ENCODE measurements at regions not wholly inside any gene's neighbourhood (a gene's known extent, or its start where the extent isn't known, plus 50 kb on each side); places are given as distances from the start of the nearest gene placed in this dataset.

DNA sequence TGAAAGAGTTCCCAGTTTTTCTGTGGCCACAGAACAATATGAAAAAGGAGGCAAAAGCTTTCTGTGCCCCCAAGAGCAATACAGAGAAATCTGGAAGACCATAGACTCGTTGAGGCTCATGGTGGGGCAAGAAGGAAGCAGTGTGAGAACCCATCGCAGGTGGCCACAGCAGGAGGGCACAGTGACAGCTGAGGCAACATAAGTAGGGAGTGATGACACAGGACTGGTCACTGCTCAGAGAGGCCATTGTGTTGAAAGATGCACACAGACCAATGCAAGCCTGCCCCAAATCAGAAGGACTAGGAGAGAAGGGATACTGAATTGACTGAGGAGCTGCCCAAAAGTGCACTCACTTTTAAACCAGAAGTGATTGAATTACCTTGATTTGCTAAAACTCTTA is 483.6 kb downstream of the EPHA4 start:
- no peaks in the 10 kb centered on the region for H3K9me3 ChIP-seq (ENCODE audit: control insufficient read depth, insufficient read depth, low read length)

DNA sequence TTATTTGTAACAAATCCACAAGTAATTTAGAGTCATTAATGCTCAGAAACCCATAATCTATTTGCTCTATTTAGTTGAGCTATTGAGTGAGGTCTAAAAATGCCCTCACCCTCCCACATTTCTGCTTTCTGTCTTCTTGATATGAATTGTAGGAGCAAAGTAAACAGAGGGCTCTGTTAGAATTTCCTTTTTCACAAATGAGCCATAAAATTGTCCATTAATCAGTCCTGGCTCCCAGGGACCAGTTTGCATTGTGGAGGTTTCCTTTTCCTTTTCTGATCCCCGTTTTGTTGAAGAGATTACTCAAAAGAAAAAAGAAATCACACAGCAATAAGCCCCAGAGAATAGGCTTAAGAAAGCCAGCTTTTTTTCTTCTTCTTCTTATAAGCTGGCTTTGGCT is 476.7 kb downstream of the EPHA4 start:
- no peaks in the 10 kb centered on the region for H3K27me3 ChIP-seq (ENCODE audit: control insufficient read depth, insufficient read depth, low read length)
- H3K9ac ChIP-seq (ENCODE audit: low read depth, low read length) = no peak overlapping the region
- H3K4me1 ChIP-seq (ENCODE audit: control insufficient read depth, insufficient read depth, low read length) = no peaks in the 10 kb centered on the region
- no peaks in the 10 kb centered on the region for H3K9me3 ChIP-seq (ENCODE audit: control insufficient read depth, insufficient read depth, low read length)
- no peaks in the 10 kb centered on the region for H3K36me3 ChIP-seq (ENCODE audit: control insufficient read depth, insufficient read depth, low read length)
- H3K4me3 ChIP-seq (ENCODE audit: low read depth, low read length) = no peak overlapping the region
- H3K27ac ChIP-seq (ENCODE audit: low read depth, low read length) = no peak overlapping the region

More for the DNA sequence above, 483.6 kb downstream of the EPHA4 start:
- H3K36me3 ChIP-seq (ENCODE audit: control insufficient read depth, insufficient read depth, low read length) = no peaks in the 10 kb centered on the region
- H3K27ac ChIP-seq (ENCODE audit: low read depth, low read length) = no peak overlapping the region
- H3K4me1 ChIP-seq (ENCODE audit: control insufficient read depth, insufficient read depth, low read length) = no peaks in the 10 kb centered on the region
- H3K4me3 ChIP-seq (ENCODE audit: low read depth, low read length) = no peak overlapping the region
- no peak overlapping the region for H3K9ac ChIP-seq (ENCODE audit: low read depth, low read length)
- no peaks in the 10 kb centered on the region for H3K27me3 ChIP-seq (ENCODE audit: control insufficient read depth, insufficient read depth, low read length)

DNA sequence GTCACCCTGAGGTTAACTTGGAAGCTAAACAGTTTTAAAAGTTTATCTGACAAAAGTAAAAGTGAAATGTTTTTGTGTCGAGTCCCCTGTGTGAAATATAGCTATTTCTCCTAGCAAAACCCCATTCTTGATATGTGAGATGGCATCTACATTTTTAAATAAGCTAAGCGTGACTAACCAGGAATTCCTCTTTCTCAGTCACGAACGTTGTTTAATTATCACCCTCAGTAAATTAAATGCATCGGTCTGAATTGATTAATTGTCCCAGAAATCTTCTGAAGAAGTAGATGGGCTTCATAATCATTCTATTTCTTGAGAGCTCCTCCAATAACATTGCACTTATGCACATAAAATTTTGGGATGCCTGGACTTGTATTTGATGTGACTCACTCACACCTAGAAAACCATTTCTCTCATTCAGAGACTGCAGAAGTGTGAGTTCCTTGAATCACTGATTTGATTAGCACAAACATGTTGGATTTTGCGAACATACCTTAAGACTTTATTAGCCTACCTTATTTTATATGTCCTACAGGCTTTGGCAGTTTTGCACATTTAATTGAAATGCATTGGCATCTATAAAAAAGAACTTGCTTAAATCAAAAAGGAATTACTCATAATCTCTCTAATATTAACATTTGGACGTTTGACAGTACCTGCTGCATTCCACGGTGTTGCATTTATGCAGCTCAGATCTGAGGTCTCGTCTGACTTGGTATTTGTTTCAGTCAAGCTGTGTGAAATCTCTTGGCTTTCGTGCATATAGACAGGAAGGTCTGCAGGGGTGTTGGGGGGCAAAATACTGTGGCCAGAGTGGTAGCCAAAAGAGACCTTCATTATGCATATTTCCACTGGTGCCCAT is 475.2 kb downstream of the EPHA4 start:
- H3K9ac ChIP-seq (ENCODE audit: low read depth, low read length) = no peak overlapping the region
- H3K4me3 ChIP-seq (ENCODE audit: low read depth, low read length) = no peak overlapping the region
- H3K27ac ChIP-seq (ENCODE audit: low read depth, low read length) = no peak overlapping the region
- no peaks in the 10 kb centered on the region for H3K36me3 ChIP-seq (ENCODE audit: control insufficient read depth, insufficient read depth, low read length)
- H3K27me3 ChIP-seq (ENCODE audit: control insufficient read depth, insufficient read depth, low read length) = no peaks in the 10 kb centered on the region
- no peaks in the 10 kb centered on the region for H3K9me3 ChIP-seq (ENCODE audit: control insufficient read depth, insufficient read depth, low read length)
- no peaks in the 10 kb centered on the region for H3K4me1 ChIP-seq (ENCODE audit: control insufficient read depth, insufficient read depth, low read length)

DNA sequence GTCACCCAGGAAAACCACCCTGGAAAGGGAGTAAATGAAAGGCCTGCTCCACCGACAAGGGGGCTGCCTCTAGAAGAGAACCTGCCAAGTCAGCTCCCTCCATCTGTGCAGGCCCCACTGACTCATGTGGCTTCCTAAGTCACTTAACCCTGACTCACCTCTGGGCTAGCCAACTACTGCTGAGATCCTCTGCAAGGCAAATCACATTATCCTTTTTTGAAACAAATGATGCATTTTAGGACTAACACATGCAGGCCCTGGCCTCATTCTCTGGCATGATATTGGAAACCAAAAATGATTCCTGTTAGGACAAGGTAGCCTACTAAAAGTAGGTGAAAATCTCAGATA is 474.6 kb downstream of the EPHA4 start:
- H3K27me3 ChIP-seq (ENCODE audit: control insufficient read depth, insufficient read depth, low read length) = no peaks in the 10 kb centered on the region
- H3K36me3 ChIP-seq (ENCODE audit: control insufficient read depth, insufficient read depth, low read length) = no peaks in the 10 kb centered on the region
- H3K4me1 ChIP-seq (ENCODE audit: control insufficient read depth, insufficient read depth, low read length) = no peaks in the 10 kb centered on the region
- H3K4me3 ChIP-seq (ENCODE audit: low read depth, low read length) = no peak overlapping the region
- no peak overlapping the region for H3K27ac ChIP-seq (ENCODE audit: low read depth, low read length)
- no peak overlapping the region for H3K9ac ChIP-seq (ENCODE audit: low read depth, low read length)
- no peaks in the 10 kb centered on the region for H3K9me3 ChIP-seq (ENCODE audit: control insufficient read depth, insufficient read depth, low read length)

DNA sequence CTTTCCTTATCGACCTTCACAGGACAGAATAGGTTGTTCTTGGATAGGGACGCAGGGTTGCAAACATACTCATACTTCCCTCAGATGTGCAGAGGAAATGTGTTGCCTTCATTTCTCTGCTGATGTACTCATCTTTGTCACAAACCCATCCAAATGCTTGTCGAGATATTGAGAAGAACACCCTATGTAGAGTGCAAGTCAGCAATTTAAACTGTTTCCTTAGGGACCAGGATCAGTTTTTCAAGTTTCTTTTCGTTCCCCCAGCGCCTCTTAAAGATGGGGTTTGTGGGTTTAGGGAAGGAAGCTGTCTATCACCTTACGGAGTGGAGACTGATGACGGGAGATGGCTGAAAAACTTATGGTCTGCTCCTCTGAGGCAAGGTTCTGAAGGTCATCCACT is 474.2 kb downstream of the EPHA4 start:
- Histone ChIP-seq H3K9ac (ENCODE audit: low read depth, low read length) (no peak overlapping the region), H3K36me3 (ENCODE audit: control insufficient read depth, insufficient read depth, low read length) (no peaks in the 10 kb centered on the region), H3K9me3 (ENCODE audit: control insufficient read depth, insufficient read depth, low read length) (no peaks in the 10 kb centered on the region), H3K4me1 (ENCODE audit: control insufficient read depth, insufficient read depth, low read length) (no peaks in the 10 kb centered on the region), H3K27me3 (ENCODE audit: control insufficient read depth, insufficient read depth, low read length) (no peaks in the 10 kb centered on the region), H3K4me3 (ENCODE audit: low read depth, low read length) (no peak overlapping the region), H3K27ac (ENCODE audit: low read depth, low read length) (no peak overlapping the region)

DNA sequence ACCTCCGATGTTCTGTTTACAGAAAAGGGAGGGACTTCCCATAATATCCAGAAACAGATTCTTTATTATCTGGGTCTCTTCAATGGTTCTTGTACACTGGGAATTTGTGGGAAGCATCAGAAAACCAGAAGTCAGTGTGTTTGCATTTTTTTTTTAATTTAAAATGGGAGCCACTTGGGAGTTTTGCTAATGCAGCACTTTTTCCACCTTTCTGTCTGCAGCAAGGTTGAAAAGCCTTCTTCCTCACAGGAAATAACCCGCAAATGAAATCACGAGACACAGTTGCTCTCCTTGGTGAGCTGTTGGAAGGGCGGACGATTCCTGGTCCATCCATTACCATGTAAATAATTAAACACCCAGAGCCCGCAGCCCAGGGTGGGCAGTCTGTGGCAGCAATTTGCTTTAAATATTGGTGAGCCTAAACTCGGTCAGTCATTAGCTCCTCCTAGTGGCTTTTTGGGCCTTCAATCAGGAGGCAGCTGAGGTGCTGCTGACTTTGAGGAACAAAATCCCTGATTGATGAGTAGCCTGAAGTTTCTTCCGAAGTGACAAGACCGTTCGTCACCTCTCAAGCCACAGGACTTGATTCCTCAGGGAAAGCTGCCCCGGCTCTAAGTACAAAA is 471.5 kb downstream of the EPHA4 start:
- H3K27me3 ChIP-seq (ENCODE audit: control insufficient read depth, insufficient read depth, low read length) = no peaks in the 10 kb centered on the region
- H3K36me3 ChIP-seq (ENCODE audit: control insufficient read depth, insufficient read depth, low read length) = no peaks in the 10 kb centered on the region
- H3K9me3 ChIP-seq (ENCODE audit: control insufficient read depth, insufficient read depth, low read length) = no peaks in the 10 kb centered on the region
- H3K9ac ChIP-seq (ENCODE audit: low read depth, low read length) = no peak overlapping the region
- no peaks in the 10 kb centered on the region for H3K4me1 ChIP-seq (ENCODE audit: control insufficient read depth, insufficient read depth, low read length)
- H3K27ac ChIP-seq (ENCODE audit: low read depth, low read length) = no peak overlapping the region
- H3K4me3 ChIP-seq (ENCODE audit: low read depth, low read length) = no peak overlapping the region

DNA sequence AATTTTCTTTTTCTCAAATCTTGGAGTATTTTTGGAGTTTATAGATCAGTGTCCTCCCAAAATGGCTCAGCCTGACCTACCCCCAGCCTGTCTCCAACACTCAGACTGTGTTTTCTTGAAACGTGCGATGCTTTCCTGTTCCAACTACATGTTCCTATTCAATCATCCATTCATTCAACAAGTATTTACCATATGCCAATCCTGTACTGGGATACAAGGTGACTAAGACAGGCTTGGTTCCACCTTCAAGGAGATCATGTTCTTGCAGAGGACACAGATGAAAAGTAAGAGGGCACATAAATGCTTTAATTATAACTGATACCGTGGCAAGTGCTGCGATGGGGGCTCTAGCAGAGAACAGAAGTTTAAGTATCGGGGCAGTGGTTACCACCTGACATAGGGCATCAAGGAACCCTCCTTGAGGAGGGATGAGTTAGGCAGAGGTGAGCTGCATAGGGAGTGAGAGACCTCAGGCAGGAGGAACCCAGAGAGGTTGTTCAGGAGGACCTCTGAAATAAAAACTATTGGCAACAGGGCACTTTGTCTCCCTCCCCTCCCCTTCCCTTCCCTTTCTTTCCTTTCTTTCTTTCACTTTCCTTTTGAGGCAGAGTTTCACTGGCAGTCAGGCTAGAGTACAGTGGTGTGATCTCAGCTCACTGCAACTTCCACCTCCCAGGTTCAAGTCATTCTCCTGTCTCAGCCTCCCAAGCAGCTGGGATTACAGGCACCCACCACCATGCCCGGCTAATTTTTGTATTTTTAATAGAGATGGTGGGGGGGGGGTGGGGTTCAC is 469.0 kb downstream of the EPHA4 start:
- H3K9me3 ChIP-seq (ENCODE audit: control insufficient read depth, insufficient read depth, low read length) = no peaks in the 10 kb centered on the region
- no peak overlapping the region for H3K9ac ChIP-seq (ENCODE audit: low read depth, low read length)
- H3K4me1 ChIP-seq (ENCODE audit: control insufficient read depth, insufficient read depth, low read length) = no peaks in the 10 kb centered on the region; the same call in 1 of the 2 replicates
- H3K27ac ChIP-seq (ENCODE audit: low read depth, low read length) = no peak overlapping the region
- no peak overlapping the region for H3K4me3 ChIP-seq (ENCODE audit: low read depth, low read length)
- no peaks in the 10 kb centered on the region for H3K27me3 ChIP-seq (ENCODE audit: control insufficient read depth, insufficient read depth, low read length)
- H3K36me3 ChIP-seq (ENCODE audit: control insufficient read depth, insufficient read depth, low read length) = no peaks in the 10 kb centered on the region

DNA sequence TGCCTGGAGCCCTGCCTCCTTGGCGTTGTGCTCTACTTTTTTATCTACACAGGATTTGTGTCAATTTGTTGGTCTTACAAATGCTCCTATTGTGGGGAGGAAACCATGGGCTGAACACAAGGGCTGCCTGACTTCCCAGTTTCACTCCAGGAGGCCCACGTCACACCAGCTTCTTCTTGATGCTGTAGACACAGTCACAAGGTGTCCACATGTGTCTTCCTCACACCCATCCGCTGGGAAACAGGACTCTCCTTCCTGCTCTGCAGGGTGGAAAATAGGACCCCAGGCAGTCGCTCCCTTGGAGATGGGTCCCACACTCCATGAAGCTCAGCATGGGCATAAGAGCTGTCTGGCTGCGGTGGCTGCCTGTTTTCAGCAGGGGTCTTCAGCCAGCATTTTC is 468.2 kb downstream of the EPHA4 start:
- Histone ChIP-seq H3K4me3 (ENCODE audit: low read depth, low read length) (no peak overlapping the region), H3K36me3 (ENCODE audit: control insufficient read depth, insufficient read depth, low read length) (no peaks in the 10 kb centered on the region), H3K4me1 (ENCODE audit: control insufficient read depth, insufficient read depth, low read length) (no peaks in the 10 kb centered on the region; the same call in 1 of the 2 replicates), H3K9ac (ENCODE audit: low read depth, low read length) (no peak overlapping the region), H3K27me3 (ENCODE audit: control insufficient read depth, insufficient read depth, low read length) (no peaks in the 10 kb centered on the region), H3K27ac (ENCODE audit: low read depth, low read length) (no peak overlapping the region), H3K9me3 (ENCODE audit: control insufficient read depth, insufficient read depth, low read length) (no peaks in the 10 kb centered on the region)

DNA sequence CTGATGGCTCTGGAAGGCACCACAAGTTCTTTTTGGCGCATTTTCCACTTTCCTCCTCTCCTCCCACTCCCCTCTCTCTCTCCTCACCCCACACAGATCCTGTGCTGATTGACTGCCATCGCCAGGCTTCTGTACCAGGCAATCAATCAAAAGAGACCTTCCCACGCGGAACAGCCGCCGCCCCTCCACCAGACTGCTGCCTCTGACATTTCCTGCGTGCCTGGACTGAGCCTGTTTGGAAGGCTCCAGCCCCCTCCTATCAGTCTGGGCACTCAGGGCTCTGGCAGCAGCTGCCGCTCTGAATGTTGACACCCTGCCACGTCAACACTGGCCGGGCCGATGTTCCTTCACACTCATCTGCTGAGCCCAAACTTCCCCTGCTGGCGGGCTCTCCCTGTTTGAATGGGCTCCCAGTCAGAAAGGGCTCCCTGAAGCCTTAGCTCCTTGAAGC is 467.7 kb downstream of the EPHA4 start:
- H3K4me3 ChIP-seq (ENCODE audit: low read depth, low read length) = no peak overlapping the region

DNA sequence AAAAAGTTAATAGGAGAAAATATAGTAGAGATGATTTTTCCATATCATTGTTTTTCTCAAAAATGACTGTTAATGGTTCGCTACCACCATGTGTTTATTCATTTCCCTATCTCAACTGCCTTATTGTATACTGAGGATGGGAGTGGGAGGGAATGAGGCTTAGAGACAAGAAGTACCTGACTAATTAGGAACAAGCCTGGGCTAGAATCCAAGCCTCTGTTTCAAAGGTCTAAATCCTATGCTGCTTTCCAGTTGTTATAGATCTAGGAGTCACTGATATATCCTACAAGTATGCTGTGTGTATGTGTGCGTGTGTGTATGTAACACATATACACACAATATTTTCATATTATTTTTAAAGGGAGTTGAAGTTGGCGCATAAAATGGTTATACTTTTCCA is 465.9 kb downstream of the EPHA4 start:
- Histone ChIP-seq H3K4me3 (ENCODE audit: low read depth, low read length) (no peak overlapping the region), H3K9ac (ENCODE audit: low read depth, low read length) (no peak overlapping the region), H3K27me3 (ENCODE audit: control insufficient read depth, insufficient read depth, low read length) (no peaks in the 10 kb centered on the region), H3K4me1 (ENCODE audit: control insufficient read depth, insufficient read depth, low read length) (no peaks in the 10 kb centered on the region; the same call in 1 of the 2 replicates), H3K9me3 (ENCODE audit: control insufficient read depth, insufficient read depth, low read length) (no peaks in the 10 kb centered on the region), H3K27ac (ENCODE audit: low read depth, low read length) (no peak overlapping the region), H3K36me3 (ENCODE audit: control insufficient read depth, insufficient read depth, low read length) (no peaks in the 10 kb centered on the region)

More for the DNA sequence above, 467.7 kb downstream of the EPHA4 start:
- Histone ChIP-seq H3K4me1 (ENCODE audit: control insufficient read depth, insufficient read depth, low read length) (no peaks in the 10 kb centered on the region; the same call in 1 of the 2 replicates), H3K9ac (ENCODE audit: low read depth, low read length) (no peak overlapping the region), H3K9me3 (ENCODE audit: control insufficient read depth, insufficient read depth, low read length) (no peaks in the 10 kb centered on the region), H3K27me3 (ENCODE audit: control insufficient read depth, insufficient read depth, low read length) (no peaks in the 10 kb centered on the region), H3K36me3 (ENCODE audit: control insufficient read depth, insufficient read depth, low read length) (no peaks in the 10 kb centered on the region), H3K27ac (ENCODE audit: low read depth, low read length) (no peak overlapping the region)

DNA sequence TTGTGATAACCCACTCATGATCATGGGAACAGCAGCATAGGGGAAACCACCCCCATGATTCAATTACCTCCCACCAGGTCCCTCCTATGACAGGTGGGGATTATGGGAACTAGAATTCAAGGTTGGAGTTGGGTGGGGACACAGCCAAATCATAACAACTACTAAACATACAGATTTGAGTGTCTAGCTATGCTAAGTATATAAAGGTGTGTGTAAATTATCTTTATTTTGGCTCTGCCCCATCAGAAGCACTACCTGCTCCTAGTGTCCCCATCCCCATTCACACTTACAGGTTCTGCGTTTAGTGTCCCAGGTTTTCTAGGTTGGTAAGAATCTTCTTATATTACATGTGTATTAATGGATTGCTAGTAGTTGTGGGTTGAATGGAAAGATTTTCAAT is 464.7 kb downstream of the EPHA4 start:
- H3K4me1 ChIP-seq (ENCODE audit: control insufficient read depth, insufficient read depth, low read length) = no peaks in the 10 kb centered on the region; the same call in 1 of the 2 replicates
- no peaks in the 10 kb centered on the region for H3K36me3 ChIP-seq (ENCODE audit: control insufficient read depth, insufficient read depth, low read length)
- no peak overlapping the region for H3K27ac ChIP-seq (ENCODE audit: low read depth, low read length)
- no peaks in the 10 kb centered on the region for H3K9me3 ChIP-seq (ENCODE audit: control insufficient read depth, insufficient read depth, low read length)
- H3K9ac ChIP-seq (ENCODE audit: low read depth, low read length) = no peak overlapping the region
- H3K27me3 ChIP-seq (ENCODE audit: control insufficient read depth, insufficient read depth, low read length) = no peaks in the 10 kb centered on the region
- H3K4me3 ChIP-seq (ENCODE audit: low read depth, low read length) = no peak overlapping the region

Measured in HUES48 (cell line).